Caco-2 (cell line): ENCODE measurements at regions not wholly inside any gene's neighbourhood (a gene's known extent, or its start where the extent isn't known, plus 50 kb on each side); places are given as distances from the start of the nearest gene placed in this dataset.

Source experiments
- BruUV-seq: library from RNA; stranded (reverse); fragments of 400-500 nt; replicated peaks from 2 replicates; lab custom pipeline; 2021; lab: Mats Ljungman, UMichigan
- CTCF ChIA-PET: fragments of 300-600 bp; sonication (Branson Sonifier 250); formaldehyde crosslinking; loops from one replicate; lab custom pipeline; 2022; ENCODE audit warnings: antibody characterized with exemption; lab: Charles Lee
- POLR2A ChIA-PET: fragments of 300-600 bp; sonication (Branson Sonifier 250); formaldehyde crosslinking; loops from one replicate; lab custom pipeline; 2022; ENCODE audit warnings: antibody characterized with exemption; lab: Charles Lee
- DNase-seq, 2 experiments: peaks; one replicate each; pipeline versions ENCODE4 v3.0.0 to v3.0.0-alpha.2; 2020 to 2022
- H3K27me3 ChIP-seq: replicated peaks from 2 replicates; pipeline ENCODE4 v1.6.0; 2011; ENCODE audit warnings: low read length; ENCODE audit not compliant: control insufficient read depth, insufficient read depth
- H3K36me3 ChIP-seq: 2 replicates; pipeline ENCODE4 v1.5.1; 2011; ENCODE audit warnings: low read length; ENCODE audit not compliant: control insufficient read depth, insufficient read depth
- H3K4me1 ChIP-seq: fragments of 250-450 bp; sonication (Bioruptor Pico); 2 replicates; pipeline ENCODE4 v1.5.1; 2020; ENCODE audit warnings: mild to moderate bottlenecking
- H3K4me3 ChIP-seq: 2 replicates; pipeline ENCODE4 v1.5.1; 2011; ENCODE audit warnings: low read depth, mild to moderate bottlenecking, control low read depth, low read length
- H3K9me3 ChIP-seq: fragments of 250-450 bp; sonication (Bioruptor Pico); 2 replicates; pipeline ENCODE4 v1.5.1; 2020; ENCODE audit warnings: mild to moderate bottlenecking, moderate library complexity
- H3K27ac Mint-ChIP-seq: one replicate; pipeline ENCODE4 v1.8.0; 2022; ENCODE audit warnings: mixed read lengths; ENCODE audit not compliant: unreplicated experiment
- H3K27me3 Mint-ChIP-seq: one replicate; pipeline ENCODE4 v1.8.0; 2022; ENCODE audit warnings: mixed read lengths; ENCODE audit not compliant: insufficient read depth, unreplicated experiment
- H3K36me3 Mint-ChIP-seq: one replicate; pipeline ENCODE4 v1.8.0; 2022; ENCODE audit warnings: mild to moderate bottlenecking, mixed read lengths; ENCODE audit not compliant: insufficient read depth, unreplicated experiment
- H3K4me1 Mint-ChIP-seq: one replicate; pipeline ENCODE4 v1.8.0; 2022; ENCODE audit warnings: low read depth, mixed read lengths; ENCODE audit not compliant: unreplicated experiment
- H3K4me3 Mint-ChIP-seq: one replicate; pipeline ENCODE4 v1.8.0; 2022; ENCODE audit warnings: mild to moderate bottlenecking, moderate library complexity, mixed read lengths; ENCODE audit not compliant: unreplicated experiment
- H3K9me3 Mint-ChIP-seq: one replicate; pipeline ENCODE4 v1.8.0; 2022; ENCODE audit warnings: mixed read lengths; ENCODE audit not compliant: unreplicated experiment
- CTCF ChIP-seq, 2 experiments: fragments of 200-600 bp in 1 of 2; IDR thresholded peaks; 1 replicate in 1 of 2; 2 replicates in 1 of 2; pipeline versions ENCODE4 v1.5.1 to v1.8.0; 2011 to 2022; ENCODE audit warnings: antibody characterized with exemption in 1 of 2, control low read depth in 1 of 2, inconsistent platforms in 1 of 2, low read depth in 1 of 2, low read length in 1 of 2, mild to moderate bottlenecking in 1 of 2, moderate library complexity in 1 of 2; ENCODE audit not compliant: insufficient read depth in 1 of 2, severe bottlenecking in 1 of 2, unreplicated experiment in 1 of 2
- intact Hi-C: fragments of 100-400 bp; cut with micrococcal nuclease; formaldehyde crosslinking; loops from one replicate; pipeline ENCODE4 v1.10.0; 2022; ENCODE audit not compliant: unreplicated experiment

GRCh38 chr6:153602401-153602800 is 436.6 kb upstream of the OPRM1 start:
- no peaks in the 10 kb centered on the region for H3K36me3 Mint-ChIP-seq
- Histone ChIP-seq H3K4me3 (no peak overlapping the region), H3K9me3 (no peaks in the 10 kb centered on the region), H3K36me3 (no peaks in the 10 kb centered on the region), H3K27me3 (no peaks in the 10 kb centered on the region), H3K4me1 (no peaks in the 10 kb centered on the region)
- H3K27me3 Mint-ChIP-seq = peaks cover 5% of the 10 kb centered on the region
- no peak overlapping the region for H3K4me3 Mint-ChIP-seq
- no peak for TF ChIP-seq CTCF (IDR thresholded peaks at IDR 0.05; ENCODE audit: insufficient read depth in 1 of 2, low read depth in 1 of 2, low read length in 1 of 2, severe bottlenecking in 1 of 2, unreplicated experiment in 1 of 2)
- ChIA-PET POLR2A (no interaction called here), CTCF (no interaction called here)
- intact Hi-C loops = no loop called here
- no peak for DNase-seq
- no peak overlapping the region for H3K27ac Mint-ChIP-seq
- H3K9me3 Mint-ChIP-seq = no peaks in the 10 kb centered on the region
- no TSS peak for BruUV-seq
- no peaks in the 10 kb centered on the region for H3K4me1 Mint-ChIP-seq

GRCh38 chr6:153599901-153600300 is 439.1 kb upstream of the OPRM1 start:
- Histone ChIP-seq H3K27me3 (no peaks in the 10 kb centered on the region), H3K36me3 (no peaks in the 10 kb centered on the region), H3K4me3 (no peak overlapping the region), H3K4me1 (no peaks in the 10 kb centered on the region), H3K9me3 (no peaks in the 10 kb centered on the region)
- CTCF ChIA-PET = no interaction called here
- POLR2A ChIA-PET = no interaction called here
- Mint-ChIP-seq H3K36me3 (no peaks in the 10 kb centered on the region), H3K27ac (no peak overlapping the region), H3K27me3 (peaks cover 4% of the 10 kb centered on the region), H3K9me3 (no peaks in the 10 kb centered on the region), H3K4me1 (no peaks in the 10 kb centered on the region), H3K4me3 (no peak overlapping the region)
- DNase-seq = no peak
- intact Hi-C loops = no loop called here
- no TSS peak for BruUV-seq
- TF ChIP-seq CTCF (IDR thresholded peaks at IDR 0.05; ENCODE audit: insufficient read depth in 1 of 2, low read depth in 1 of 2, low read length in 1 of 2, severe bottlenecking in 1 of 2, unreplicated experiment in 1 of 2) = no peak

GRCh38 chr6:153595903-153596302 is 443.1 kb upstream of the OPRM1 start:
- Mint-ChIP-seq H3K36me3 (no peaks in the 10 kb centered on the region), H3K27ac (no peak overlapping the region), H3K4me3 (no peak overlapping the region), H3K27me3 (peaks cover 7% of the 10 kb centered on the region), H3K4me1 (no peaks in the 10 kb centered on the region), H3K9me3 (no peaks in the 10 kb centered on the region)
- Histone ChIP-seq H3K27me3 (no peaks in the 10 kb centered on the region), H3K9me3 (no peaks in the 10 kb centered on the region), H3K4me3 (no peak overlapping the region), H3K36me3 (no peaks in the 10 kb centered on the region), H3K4me1 (no peaks in the 10 kb centered on the region)
- intact Hi-C loops = no loop called here
- ChIA-PET POLR2A (no interaction called here), CTCF (no interaction called here)
- no peak for TF ChIP-seq CTCF (IDR thresholded peaks at IDR 0.05; ENCODE audit: insufficient read depth in 1 of 2, low read depth in 1 of 2, low read length in 1 of 2, severe bottlenecking in 1 of 2, unreplicated experiment in 1 of 2)
- no peak for DNase-seq
- BruUV-seq = no TSS peak
